ENCODE measurements at regions not wholly inside any gene's neighbourhood (a gene's known extent, or its start where the extent isn't known, plus 50 kb on each side); places are given as distances from the start of the nearest gene placed in this dataset.

- no peak for TF ChIP-seq ZFX (IDR thresholded peaks at IDR 0.05; ENCODE audit: borderline replicate concordance)
- TF ChIP-seq CTCF (IDR thresholded peaks at IDR 0.05) = no peak
- no peak overlapping the region for H3K27ac ChIP-seq
Measured at GRCh38 chr14:40850191-40850590, 756.5 kb upstream of the LRFN5 start.

- H3K27ac ChIP-seq = no peak overlapping the region
- no peak for TF ChIP-seq ZFX (IDR thresholded peaks at IDR 0.05; ENCODE audit: borderline replicate concordance)
- no peak for TF ChIP-seq CTCF (IDR thresholded peaks at IDR 0.05)
Measured at GRCh38 chr14:40847480-40847879, 759.2 kb upstream of the LRFN5 start.

GRCh38 chr14:40842816-40843215, 763.9 kb upstream of the LRFN5 start:
- no peak for TF ChIP-seq ZFX (IDR thresholded peaks at IDR 0.05; ENCODE audit: borderline replicate concordance)
- no peak for TF ChIP-seq CTCF (IDR thresholded peaks at IDR 0.05)
- no peak overlapping the region for H3K27ac ChIP-seq

- TF ChIP-seq ZFX (IDR thresholded peaks at IDR 0.05; ENCODE audit: borderline replicate concordance) (no peak), CTCF (IDR thresholded peaks at IDR 0.05) (no peak)
- no peak overlapping the region for H3K27ac ChIP-seq
Measured at GRCh38 chr14:40841886-40842285, 764.8 kb upstream of the LRFN5 start.

- TF ChIP-seq CTCF (IDR thresholded peaks at IDR 0.05) = no peak
- TF ChIP-seq ZFX (IDR thresholded peaks at IDR 0.05; ENCODE audit: borderline replicate concordance) = no peak
Measured at GRCh38 chr14:40838601-40839000, 768.1 kb upstream of the LRFN5 start.

GRCh38 chr14:40806471-40806870, 800.2 kb upstream of the LRFN5 start:
- TF ChIP-seq CTCF (IDR thresholded peaks at IDR 0.05) (no peak), ZFX (IDR thresholded peaks at IDR 0.05; ENCODE audit: borderline replicate concordance) (no peak)

More at GRCh38 chr14:40838601-40839000, 768.1 kb upstream of the LRFN5 start:
- H3K27ac ChIP-seq = no peak overlapping the region

GRCh38 chr14:40796168-40796567, 810.5 kb upstream of the LRFN5 start:
- TF ChIP-seq ZFX (IDR thresholded peaks at IDR 0.05; ENCODE audit: borderline replicate concordance) (no peak), CTCF (IDR thresholded peaks at IDR 0.05) (no peak)

More at GRCh38 chr14:40806471-40806870, 800.2 kb upstream of the LRFN5 start:
- H3K27ac ChIP-seq = no peak overlapping the region

More at GRCh38 chr14:40796168-40796567, 810.5 kb upstream of the LRFN5 start:
- H3K27ac ChIP-seq = no peak overlapping the region

Measured in 22Rv1 (cell line).